ENCODE measurements at regions not wholly inside any gene's neighbourhood (a gene's known extent, or its start where the extent isn't known, plus 50 kb on each side); places are given as distances from the start of the nearest gene placed in this dataset.
"Not testable (repeated sequence)": the region's sequence is repeated elsewhere in the genome, so short reads cannot be mapped to it uniquely, and the experiment has no call there.

GRCh38 chr13:33561627-33562026 is 256.3 kb upstream of the RFC3 start:
- no peak for DNase-seq

GRCh38 chr13:33571618-33572017 is 246.3 kb upstream of the RFC3 start:
- no peak for DNase-seq

GRCh38 chr13:33572322-33572721 is 245.6 kb upstream of the RFC3 start:
- DNase-seq, result not testable (repeated sequence)

GRCh38 chr13:33575378-33575777 is 242.6 kb upstream of the RFC3 start:
- no peak for DNase-seq

GRCh38 chr13:33577007-33577406 is 240.9 kb upstream of the RFC3 start:
- DNase-seq, result no peak

GRCh38 chr13:33578786-33579185 is 239.2 kb upstream of the RFC3 start:
- no peak for DNase-seq

- DNase-seq, result no peak
These were observed 235.8 kb upstream of the RFC3 start for GRCh38 chr13:33582121-33582520.

- DNase-seq, result no peak
These were observed 234.6 kb upstream of the RFC3 start for GRCh38 chr13:33583398-33583797.

GRCh38 chr13:33590936-33591335 is 227.0 kb upstream of the RFC3 start:
- DNase-seq, result no peak

- no peak for DNase-seq
These were observed 211.3 kb upstream of the RFC3 start for GRCh38 chr13:33606692-33607091.

- peak; percentile 51 for DNase-seq
These were observed 207.4 kb upstream of the RFC3 start for GRCh38 chr13:33610438-33611120.

- no peak for DNase-seq
These were observed 206.7 kb upstream of the RFC3 start for GRCh38 chr13:33611121-33611805.

- no peak for DNase-seq
These were observed 205.0 kb upstream of the RFC3 start for GRCh38 chr13:33612641-33613638.

GRCh38 chr13:33615436-33615835 is 202.5 kb upstream of the RFC3 start:
- no peak for DNase-seq

- no peak for DNase-seq
These were observed 201.8 kb upstream of the RFC3 start for GRCh38 chr13:33616130-33616529.

GRCh38 chr13:33617055-33617454 is 200.9 kb upstream of the RFC3 start:
- DNase-seq, result no peak

- no peak for DNase-seq
These were observed 193.7 kb upstream of the RFC3 start for GRCh38 chr13:33624253-33624652.

GRCh38 chr13:33624740-33625139 is 193.2 kb upstream of the RFC3 start:
- no peak for DNase-seq

- DNase-seq, result no peak
These were observed 191.5 kb upstream of the RFC3 start for GRCh38 chr13:33626407-33626806.

- DNase-seq, result no peak
These were observed 189.3 kb upstream of the RFC3 start for GRCh38 chr13:33628662-33629061.

- no peak for DNase-seq
These were observed 188.2 kb upstream of the RFC3 start for GRCh38 chr13:33629605-33630360.

GRCh38 chr13:33633701-33634545 is 184.0 kb upstream of the RFC3 start:
- DNase-seq, result no peak
